DMS53 treated with DMSO at 0.1 percent for 48 hours (cell line): ENCODE measurements at regions not wholly inside any gene's neighbourhood (a gene's known extent, or its start where the extent isn't known, plus 50 kb on each side); places are given as distances from the start of the nearest gene placed in this dataset.

Experiments
- DNase-seq: peaks from one replicate; lab custom pipeline; 2025; ENCODE audit not compliant: unreplicated experiment; lab: John Stamatoyannopoulos, UW

- no peak for DNase-seq
Measured at GRCh38 chr4:37165844-37166243, 78.7 kb upstream of the NWD2 start.

DNA sequence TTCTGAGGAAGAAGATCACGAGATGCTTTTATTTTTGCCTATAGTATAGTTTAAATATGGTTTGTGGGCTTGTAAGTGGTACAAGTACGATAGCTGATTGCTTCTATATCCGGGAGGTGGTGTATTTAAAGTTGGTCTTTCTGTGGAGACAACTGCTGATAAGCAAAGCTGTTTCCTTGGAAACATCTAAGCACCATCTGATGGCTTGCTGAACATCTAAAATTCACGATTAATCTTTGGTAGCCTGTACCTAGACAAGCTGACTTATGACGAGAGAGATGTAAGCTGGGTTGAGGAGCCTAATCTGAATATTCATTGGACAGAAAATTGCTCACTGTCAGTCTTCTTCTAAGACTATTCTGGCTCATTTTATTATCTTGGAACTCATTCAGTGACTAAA, 74.6 kb upstream of the NWD2 start:
- DNase-seq, result no peak

DNA sequence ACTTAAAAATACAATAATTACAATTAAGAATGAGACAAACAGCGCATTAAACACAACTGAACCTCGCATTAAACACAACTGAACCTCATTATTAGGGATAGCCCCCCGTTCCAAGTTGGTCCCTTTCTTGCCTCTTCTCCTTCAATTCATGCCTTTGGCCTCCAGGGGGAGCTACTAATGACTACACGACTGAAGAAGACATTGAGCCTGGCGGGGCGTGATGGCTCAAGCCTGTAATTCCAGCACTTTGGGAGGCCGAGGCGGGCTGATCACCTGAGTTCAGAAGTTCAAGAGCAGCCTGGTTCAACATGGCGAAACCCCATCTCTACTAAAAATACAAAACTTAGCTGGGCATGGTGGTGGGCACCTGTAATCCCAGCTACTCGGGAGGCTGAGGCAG, 56.4 kb upstream of the NWD2 start:
- no peak for DNase-seq
